NT2/D1 (cell line): ENCODE measurements at regions not wholly inside any gene's neighbourhood (a gene's known extent, or its start where the extent isn't known, plus 50 kb on each side); places are given as distances from the start of the nearest gene placed in this dataset.

Experiments used
- SUZ12 ChIP-seq: IDR thresholded peaks from 2 replicates; pipeline ENCODE4 v1.6.1; 2011; ENCODE audit not compliant: insufficient read length, insufficient read depth; ENCODE audit errors: extremely low read depth
- YY1 ChIP-seq: IDR thresholded peaks from 2 replicates; pipeline ENCODE4 v1.6.1; 2011; ENCODE audit not compliant: insufficient read length, insufficient read depth
- ZNF274 ChIP-seq: IDR thresholded peaks from 2 replicates; pipeline ENCODE4 v1.6.1; 2011; ENCODE audit warnings: mild to moderate bottlenecking, low read depth, low read length

DNA sequence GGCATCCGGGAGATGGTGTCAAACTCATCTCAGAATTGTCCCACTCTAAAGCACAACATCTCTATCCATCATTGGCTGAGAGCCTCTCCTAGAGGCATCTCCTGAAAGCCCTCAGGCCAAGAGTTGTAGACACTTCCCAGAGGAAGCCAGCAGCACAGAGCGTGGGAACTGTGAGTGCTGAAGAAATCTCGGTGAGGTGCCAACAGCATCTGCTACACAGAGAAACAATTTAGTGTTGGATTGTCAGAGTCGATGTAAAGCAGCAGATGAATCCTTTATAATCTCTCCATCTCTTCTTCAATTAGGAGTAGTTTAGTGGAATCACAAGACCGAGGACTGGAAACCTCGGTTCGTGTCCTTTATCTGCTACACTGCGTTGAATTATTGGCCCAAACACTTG, 172.2 kb downstream of the C7orf25 start:
- TF ChIP-seq SUZ12: no peak
- no peak for TF ChIP-seq YY1
- TF ChIP-seq ZNF274: no peak
